ENCODE measurements at regions not wholly inside any gene's neighbourhood (a gene's known extent, or its start where the extent isn't known, plus 50 kb on each side); places are given as distances from the start of the nearest gene placed in this dataset.
"Not testable (repeated sequence)": the region's sequence is repeated elsewhere in the genome, so short reads cannot be mapped to it uniquely, and the experiment has no call there.

DNA sequence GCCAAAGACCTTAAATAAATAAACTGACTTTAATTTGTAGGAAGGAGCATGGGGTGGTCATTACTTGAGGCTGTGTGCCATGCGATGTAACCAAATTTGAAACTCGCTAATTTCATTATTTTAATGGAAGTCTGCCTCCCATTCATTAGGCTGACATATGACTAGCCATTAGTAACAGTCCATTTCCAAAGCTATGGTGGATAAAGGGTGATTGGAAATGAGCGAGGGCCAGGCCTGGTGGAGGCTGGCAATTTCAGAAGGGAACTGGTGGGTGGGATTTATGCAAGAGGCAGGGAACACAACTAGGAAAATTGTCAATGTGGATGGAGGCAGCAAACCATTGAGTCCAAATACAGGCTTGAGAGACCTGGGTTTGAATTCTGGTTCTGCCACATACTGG, 157.2 kb downstream of the NPIPA7 start:
- not testable (repeated sequence) for TF ChIP-seq SETDB1 (IDR thresholded peaks at IDR 0.05; ENCODE audit: insufficient read length, low read length); ZNF24 (tag by site-specific recombination; IDR thresholded peaks at IDR 0.05); ZNF266 (tag by site-specific recombination; IDR thresholded peaks at IDR 0.05; ENCODE audit: low read depth); ZBTB8A (tag by site-specific recombination; IDR thresholded peaks at IDR 0.05); TCF7L2 (IDR thresholded peaks at IDR 0.05; ENCODE audit: borderline replicate concordance, low read depth, low read length); HOXA7 (CRISPR knock-in tag; IDR thresholded peaks at IDR 0.05; ENCODE audit: borderline replicate concordance); ZNF132 (tag by site-specific recombination; IDR thresholded peaks at IDR 0.05; ENCODE audit: borderline replicate concordance); SP2 (tag by site-specific recombination; IDR thresholded peaks at IDR 0.05)
- TF ChIP-seq, protein P1, sequence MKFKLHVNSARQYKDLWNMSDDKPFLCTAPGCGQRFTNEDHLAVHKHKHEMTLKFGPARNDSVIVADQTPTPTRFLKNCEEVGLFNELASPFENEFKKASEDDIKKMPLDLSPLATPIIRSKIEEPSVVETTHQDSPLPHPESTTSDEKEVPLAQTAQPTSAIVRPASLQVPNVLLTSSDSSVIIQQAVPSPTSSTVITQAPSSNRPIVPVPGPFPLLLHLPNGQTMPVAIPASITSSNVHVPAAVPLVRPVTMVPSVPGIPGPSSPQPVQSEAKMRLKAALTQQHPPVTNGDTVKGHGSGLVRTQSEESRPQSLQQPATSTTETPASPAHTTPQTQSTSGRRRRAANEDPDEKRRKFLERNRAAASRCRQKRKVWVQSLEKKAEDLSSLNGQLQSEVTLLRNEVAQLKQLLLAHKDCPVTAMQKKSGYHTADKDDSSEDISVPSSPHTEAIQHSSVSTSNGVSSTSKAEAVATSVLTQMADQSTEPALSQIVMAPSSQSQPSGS (tag by site-specific recombination; IDR thresholded peaks at IDR 0.05; ENCODE audit: low read depth): not testable (repeated sequence)
- TF ChIP-seq, protein P2, sequence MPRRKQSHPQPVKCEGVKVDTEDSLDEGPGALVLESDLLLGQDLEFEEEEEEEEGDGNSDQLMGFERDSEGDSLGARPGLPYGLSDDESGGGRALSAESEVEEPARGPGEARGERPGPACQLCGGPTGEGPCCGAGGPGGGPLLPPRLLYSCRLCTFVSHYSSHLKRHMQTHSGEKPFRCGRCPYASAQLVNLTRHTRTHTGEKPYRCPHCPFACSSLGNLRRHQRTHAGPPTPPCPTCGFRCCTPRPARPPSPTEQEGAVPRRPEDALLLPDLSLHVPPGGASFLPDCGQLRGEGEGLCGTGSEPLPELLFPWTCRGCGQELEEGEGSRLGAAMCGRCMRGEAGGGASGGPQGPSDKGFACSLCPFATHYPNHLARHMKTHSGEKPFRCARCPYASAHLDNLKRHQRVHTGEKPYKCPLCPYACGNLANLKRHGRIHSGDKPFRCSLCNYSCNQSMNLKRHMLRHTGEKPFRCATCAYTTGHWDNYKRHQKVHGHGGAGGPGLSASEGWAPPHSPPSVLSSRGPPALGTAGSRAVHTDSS (tag by site-specific recombination; IDR thresholded peaks at IDR 0.05): not testable (repeated sequence)
- TF ChIP-seq, protein P3, sequence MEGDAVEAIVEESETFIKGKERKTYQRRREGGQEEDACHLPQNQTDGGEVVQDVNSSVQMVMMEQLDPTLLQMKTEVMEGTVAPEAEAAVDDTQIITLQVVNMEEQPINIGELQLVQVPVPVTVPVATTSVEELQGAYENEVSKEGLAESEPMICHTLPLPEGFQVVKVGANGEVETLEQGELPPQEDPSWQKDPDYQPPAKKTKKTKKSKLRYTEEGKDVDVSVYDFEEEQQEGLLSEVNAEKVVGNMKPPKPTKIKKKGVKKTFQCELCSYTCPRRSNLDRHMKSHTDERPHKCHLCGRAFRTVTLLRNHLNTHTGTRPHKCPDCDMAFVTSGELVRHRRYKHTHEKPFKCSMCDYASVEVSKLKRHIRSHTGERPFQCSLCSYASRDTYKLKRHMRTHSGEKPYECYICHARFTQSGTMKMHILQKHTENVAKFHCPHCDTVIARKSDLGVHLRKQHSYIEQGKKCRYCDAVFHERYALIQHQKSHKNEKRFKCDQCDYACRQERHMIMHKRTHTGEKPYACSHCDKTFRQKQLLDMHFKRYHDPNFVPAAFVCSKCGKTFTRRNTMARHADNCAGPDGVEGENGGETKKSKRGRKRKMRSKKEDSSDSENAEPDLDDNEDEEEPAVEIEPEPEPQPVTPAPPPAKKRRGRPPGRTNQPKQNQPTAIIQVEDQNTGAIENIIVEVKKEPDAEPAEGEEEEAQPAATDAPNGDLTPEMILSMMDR (tag by site-specific recombination; IDR thresholded peaks at IDR 0.05): not testable (repeated sequence)

All from HEK293 (cell line).